ENCODE measurements at regions not wholly inside any gene's neighbourhood (a gene's known extent, or its start where the extent isn't known, plus 50 kb on each side); places are given as distances from the start of the nearest gene placed in this dataset.

GRCh38 chr14:97649752-97650151 is 852.6 kb downstream of the VRK1 start (continued):
- TF ChIP-seq, protein P1, sequence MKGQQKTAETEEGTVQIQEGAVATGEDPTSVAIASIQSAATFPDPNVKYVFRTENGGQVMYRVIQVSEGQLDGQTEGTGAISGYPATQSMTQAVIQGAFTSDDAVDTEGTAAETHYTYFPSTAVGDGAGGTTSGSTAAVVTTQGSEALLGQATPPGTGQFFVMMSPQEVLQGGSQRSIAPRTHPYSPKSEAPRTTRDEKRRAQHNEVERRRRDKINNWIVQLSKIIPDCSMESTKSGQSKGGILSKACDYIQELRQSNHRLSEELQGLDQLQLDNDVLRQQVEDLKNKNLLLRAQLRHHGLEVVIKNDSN (IDR thresholded peaks at IDR 0.05; ENCODE audit: borderline replicate concordance, low read depth), result no peak
- TF ChIP-seq RAD21 (IDR thresholded peaks at IDR 0.05; ENCODE audit: low read length), result no peak
- TF ChIP-seq, protein P2, sequence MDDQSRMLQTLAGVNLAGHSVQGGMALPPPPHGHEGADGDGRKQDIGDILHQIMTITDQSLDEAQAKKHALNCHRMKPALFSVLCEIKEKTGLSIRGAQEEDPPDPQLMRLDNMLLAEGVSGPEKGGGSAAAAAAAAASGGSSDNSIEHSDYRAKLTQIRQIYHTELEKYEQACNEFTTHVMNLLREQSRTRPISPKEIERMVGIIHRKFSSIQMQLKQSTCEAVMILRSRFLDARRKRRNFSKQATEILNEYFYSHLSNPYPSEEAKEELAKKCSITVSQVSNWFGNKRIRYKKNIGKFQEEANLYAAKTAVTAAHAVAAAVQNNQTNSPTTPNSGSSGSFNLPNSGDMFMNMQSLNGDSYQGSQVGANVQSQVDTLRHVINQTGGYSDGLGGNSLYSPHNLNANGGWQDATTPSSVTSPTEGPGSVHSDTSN (IDR thresholded peaks at IDR 0.05), result no peak
- TF ChIP-seq SIN3A (IDR thresholded peaks at IDR 0.05; ENCODE audit: borderline replicate concordance, low read depth, low read length), result no peak

GRCh38 chr14:97655169-97655948 is 858.2 kb downstream of the VRK1 start:
- ChIA-PET CTCF (no interaction called here), POLR2A (no interaction called here)
- no peaks in the 10 kb centered on the region for H3K4me1 ChIP-seq (ENCODE audit: control insufficient read depth in 1 of 2, insufficient read depth in 2 of 2, low read depth in 1 of 2, low read length in 1 of 2)
- no peaks in the 10 kb centered on the region for H3K79me2 ChIP-seq (ENCODE audit: insufficient read depth)
- no peak overlapping the region for H3K4me3 ChIP-seq (ENCODE audit: low read depth in 2 of 2, low read length in 1 of 2)
- H2AFZ ChIP-seq (ENCODE audit: low read depth), result no peak overlapping the region
- no peak for TF ChIP-seq NRF1 (IDR thresholded peaks at IDR 0.05; ENCODE audit: low read depth, low read length)
- no peak for TF ChIP-seq GABPA (IDR thresholded peaks at IDR 0.05; ENCODE audit: low read depth)
- TF ChIP-seq CTCF (IDR thresholded peaks at IDR 0.05), result no peak
- TF ChIP-seq, protein P1 (IDR thresholded peaks at IDR 0.05; ENCODE audit: borderline replicate concordance, low read depth), result no peak
- no peak for TF ChIP-seq YY1 (IDR thresholded peaks at IDR 0.05; ENCODE audit: low read depth)
- no peak for TF ChIP-seq NFIC (IDR thresholded peaks at IDR 0.05; ENCODE audit: borderline replicate concordance)
- TF ChIP-seq ELF1 (IDR thresholded peaks at IDR 0.05), result no peak
- TF ChIP-seq MEF2A (IDR thresholded peaks at IDR 0.05; ENCODE audit: borderline replicate concordance, low read depth), result no peak
- H3K9ac ChIP-seq, result no peak overlapping the region
- no peaks in the 10 kb centered on the region for H4K20me1 ChIP-seq (ENCODE audit: insufficient read depth)
- no peak overlapping the region for H3K27ac ChIP-seq (ENCODE audit: low read depth in 2 of 2, low read length in 1 of 2)
- H3F3A ChIP-seq (replicated peaks; ENCODE audit: insufficient read depth), result no peaks in the 10 kb centered on the region
- no peaks in the 10 kb centered on the region for H3K27me3 ChIP-seq (ENCODE audit: insufficient read depth)
- no peaks in the 10 kb centered on the region for H3K36me3 ChIP-seq (replicated peaks in 1 of 2; ENCODE audit: control insufficient read depth in 1 of 2, insufficient read depth in 2 of 2, low read length in 1 of 2)
- DNase-seq, result no peak
- H3K9me3 ChIP-seq, result no peaks in the 10 kb centered on the region
- no peaks in the 10 kb centered on the region for H3K9me2 ChIP-seq
- no peak overlapping the region for H3K4me2 ChIP-seq
- under 1% methylated on average over 5 of the region's 5 CpGs for WGBS (ENCODE audit: low lambda C conversion rate)

All from SK-N-SH (cell line).